EH (cell line): ENCODE measurements at regions not wholly inside any gene's neighbourhood (a gene's known extent, or its start where the extent isn't known, plus 50 kb on each side); places are given as distances from the start of the nearest gene placed in this dataset.
"Not testable (repeated sequence)": the region's sequence is repeated elsewhere in the genome, so short reads cannot be mapped to it uniquely, and the experiment has no call there.

ENCODE experiments used
- DNase-seq: peaks from one replicate; pipeline ENCODE4 v3.0.0-alpha.2; 2015; ENCODE audit warnings: low read depth

DNA sequence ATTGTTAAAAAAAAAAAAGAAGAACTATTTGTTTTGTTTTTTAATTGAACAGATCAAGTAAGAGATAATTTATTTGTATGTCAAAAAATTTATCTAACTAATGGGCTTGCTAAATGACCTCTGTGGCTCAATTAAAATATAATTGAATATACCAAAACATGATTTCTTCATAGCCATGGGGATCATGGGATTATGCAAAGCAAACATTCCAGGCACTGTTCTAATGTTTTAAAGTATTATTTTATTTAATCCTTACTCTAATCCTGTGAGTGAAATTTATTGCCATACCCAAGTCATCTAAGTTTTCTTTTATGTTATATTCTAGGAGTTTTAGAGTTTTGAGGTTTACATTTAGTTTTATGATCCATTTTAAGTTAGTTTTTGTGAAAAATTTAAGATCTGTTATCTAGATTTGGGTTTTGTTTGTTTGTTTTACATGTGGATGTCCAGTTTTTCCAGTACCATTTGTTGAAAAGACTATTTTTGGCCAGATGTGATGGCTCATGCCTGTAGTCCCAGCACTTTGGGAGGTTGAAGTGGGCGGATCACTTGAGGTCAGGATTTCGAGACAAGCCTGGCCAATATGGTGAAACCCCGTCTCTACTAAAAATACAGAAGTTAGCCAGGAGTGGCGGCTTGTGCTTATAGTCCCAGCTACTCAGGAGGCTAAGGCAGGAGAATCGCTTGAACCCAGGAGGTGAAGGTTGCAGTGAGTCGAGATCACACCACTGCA lies 52.3 kb upstream of the CNOT10 start:
- DNase-seq = peak; percentile 31

DNA sequence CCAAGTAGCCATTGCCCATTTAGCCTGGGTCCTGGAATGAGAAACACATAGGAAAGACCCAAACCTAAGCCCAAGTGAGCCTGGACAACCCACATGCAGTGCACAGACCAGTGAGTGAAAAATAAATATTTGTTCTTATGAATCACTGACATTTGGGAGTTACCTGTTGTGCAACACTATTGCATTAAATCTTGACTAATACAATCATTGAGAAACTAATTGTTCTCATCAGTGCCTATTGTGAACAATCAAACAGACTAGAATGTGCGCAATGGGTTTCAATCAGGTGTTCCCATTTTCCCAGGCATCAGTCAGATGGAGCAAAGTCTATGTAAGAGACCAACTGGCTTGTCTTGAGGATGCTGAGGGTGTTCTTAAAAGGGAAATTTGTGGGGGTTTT lies 54.7 kb upstream of the CNOT10 start:
- no peak for DNase-seq

DNA sequence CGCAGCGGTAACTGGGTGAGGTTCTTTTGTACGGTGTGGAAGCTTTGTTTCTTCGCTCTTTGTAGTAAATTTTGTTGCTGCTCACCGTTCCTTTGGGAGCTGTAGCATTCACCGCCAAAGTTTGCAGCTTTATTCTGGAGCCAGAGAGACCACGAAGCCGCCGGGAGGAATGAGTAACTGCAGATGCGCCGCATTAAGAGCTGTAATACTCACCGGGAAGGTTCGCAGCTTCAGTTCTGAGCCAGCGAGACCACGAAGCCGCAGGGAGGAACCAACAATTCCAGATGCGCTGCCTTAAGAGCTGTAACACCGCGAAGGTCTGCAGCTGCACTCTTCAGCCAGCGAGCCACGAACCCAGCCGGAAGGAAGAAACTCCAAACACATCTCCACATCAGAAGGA lies 56.0 kb upstream of the DYNC1LI1 start:
- no peak for DNase-seq

DNA sequence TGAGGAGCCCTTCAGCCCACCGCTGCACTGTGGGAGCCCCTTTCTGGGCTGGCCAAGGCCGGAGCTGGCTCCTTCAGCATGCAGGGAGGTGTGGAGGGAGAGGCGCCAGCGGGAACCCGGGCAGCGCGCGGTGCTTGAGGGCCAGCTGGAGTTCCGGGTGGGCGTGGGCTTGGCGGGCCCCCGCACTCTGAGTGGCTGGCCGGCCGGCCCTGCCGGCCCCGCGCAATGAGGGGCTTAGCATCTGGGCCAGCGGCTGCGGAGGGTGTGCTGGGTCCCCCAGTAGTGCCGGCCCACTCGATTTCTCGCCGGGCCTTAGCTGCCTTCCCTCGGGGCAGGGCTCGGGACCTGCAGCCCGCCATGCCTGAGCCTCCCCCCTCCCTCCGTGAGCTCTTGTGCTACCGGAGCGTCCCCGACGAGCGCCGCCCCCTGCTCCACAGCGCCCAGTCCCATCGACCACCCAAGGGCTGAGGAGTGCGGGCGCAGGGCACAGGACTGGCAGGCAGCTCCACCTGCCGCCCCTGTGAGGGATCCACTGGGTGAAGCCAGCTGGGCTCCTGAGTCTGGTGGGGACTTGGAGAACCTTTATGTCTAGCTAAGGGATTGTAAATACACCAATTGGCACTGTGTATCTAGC lies 55.0 kb upstream of the DYNC1LI1 start:
- DNase-seq = not testable (repeated sequence)

DNA sequence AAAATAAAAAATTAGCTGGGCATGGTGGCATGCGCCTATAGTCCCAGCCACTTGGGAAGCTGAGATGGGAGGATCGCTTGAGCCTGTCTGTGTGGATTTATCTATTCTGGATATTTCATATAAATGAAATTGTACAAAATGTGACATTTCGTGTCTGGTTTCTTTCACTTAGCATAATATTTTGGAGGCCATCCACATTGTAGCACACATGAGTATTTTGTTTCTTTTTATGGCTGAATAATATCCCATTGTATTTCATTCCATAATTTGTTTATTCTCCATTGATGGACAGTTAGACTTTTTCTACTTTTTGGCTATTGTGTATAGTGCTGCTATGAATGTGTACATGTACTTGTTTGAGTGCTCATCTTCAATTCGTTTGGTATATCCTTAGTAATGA lies 52.9 kb upstream of the DYNC1LI1 start:
- DNase-seq = no peak

DNA sequence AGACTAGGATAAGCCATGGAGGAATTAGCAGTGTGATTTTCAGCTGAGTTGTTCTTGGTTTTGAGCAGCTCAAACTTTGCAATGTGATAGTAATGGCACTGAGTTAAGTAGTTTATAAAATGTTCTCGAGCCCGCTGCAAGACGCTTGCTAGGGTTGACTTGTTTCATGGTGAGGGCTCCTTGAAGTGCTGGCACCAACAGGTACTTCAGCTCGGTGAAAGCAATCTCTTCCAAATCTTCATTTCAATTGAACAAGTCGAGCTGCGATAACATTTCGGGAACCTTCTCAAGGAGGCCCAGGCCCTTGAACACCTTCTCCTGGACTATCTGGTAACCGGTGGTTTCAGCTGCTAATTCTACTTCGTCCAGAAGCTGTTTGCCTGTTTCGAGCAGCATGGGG lies 50.8 kb upstream of the DYNC1LI1 start:
- no peak for DNase-seq

DNA sequence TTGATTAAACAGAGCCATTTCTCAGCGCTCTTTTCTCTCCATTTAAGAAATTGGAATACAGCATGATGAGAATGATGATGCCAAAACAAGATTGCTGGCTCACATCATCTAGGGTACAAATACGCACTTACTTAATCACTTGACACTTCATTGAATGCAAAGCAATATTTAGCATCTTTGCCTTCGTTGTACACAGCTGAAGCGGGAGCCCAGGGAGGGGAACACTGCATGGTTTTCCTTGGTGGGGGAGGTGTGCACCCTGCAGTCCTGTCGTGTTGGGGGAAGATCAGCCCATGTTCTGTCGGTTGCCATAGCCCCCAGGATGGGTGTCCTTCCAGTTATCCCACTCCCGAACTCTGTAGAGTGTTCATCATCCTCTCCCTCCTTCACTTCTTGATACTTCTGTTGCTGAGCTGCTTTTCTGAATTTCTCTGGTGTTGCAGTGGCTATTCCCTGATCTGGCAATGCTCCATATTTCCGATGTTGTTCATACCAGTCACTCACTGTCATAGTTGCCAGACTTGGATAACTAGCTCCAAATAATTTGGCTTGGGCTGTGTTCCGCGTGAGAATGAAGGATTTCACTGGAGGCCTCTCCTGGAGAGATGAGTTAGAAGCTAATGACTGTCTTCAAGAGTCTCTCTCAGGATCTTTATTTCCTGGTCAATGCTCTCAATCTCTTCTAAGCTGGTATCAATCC lies 50.1 kb upstream of the DYNC1LI1 start:
- peak; percentile 13 for DNase-seq
